ENCODE measurements at regions not wholly inside any gene's neighbourhood (a gene's known extent, or its start where the extent isn't known, plus 50 kb on each side); places are given as distances from the start of the nearest gene placed in this dataset.

- TF ChIP-seq RELB (IDR thresholded peaks at IDR 0.05; ENCODE audit: low read depth): no peak
- TF ChIP-seq E2F8 (IDR thresholded peaks at IDR 0.05; ENCODE audit: low read depth, partially characterized antibody): no peak
- no peak for TF ChIP-seq CTCF (IDR thresholded peaks at IDR 0.05 in 2 of 3, conservative IDR thresholded peaks at IDR 0.05 in 1 of 3; ENCODE audit: control insufficient read depth in 2 of 3, extremely low read depth in 1 of 3, insufficient read depth in 1 of 3, low read depth in 3 of 3, low read length in 3 of 3)
- TF ChIP-seq DPF2 (IDR thresholded peaks at IDR 0.05): no peak
- no peak for TF ChIP-seq MYB (IDR thresholded peaks at IDR 0.05; ENCODE audit: borderline replicate concordance, low read depth, low read length)
- no peak for TF ChIP-seq PRDM15 (CRISPR knock-in tag; IDR thresholded peaks at IDR 0.05)
- no peak for TF ChIP-seq HDAC2 (IDR thresholded peaks at IDR 0.05)
Observed at GRCh38 chr18:27595113-27595838, 410.2 kb upstream of the CHST9 start (continued).

All from GM12878 (cell line).